Trophoblast cell (in vitro differentiated cells and primary cell): ENCODE measurements at regions not wholly inside any gene's neighbourhood (a gene's known extent, or its start where the extent isn't known, plus 50 kb on each side); places are given as distances from the start of the nearest gene placed in this dataset.

Experiments
- DNase-seq, 2 donors: peaks; one replicate each; pipeline ENCODE4 v3.0.0-alpha.2; 2016
- H2AFZ ChIP-seq: 2 replicates; pipeline ENCODE4 v1.6.1; 2013; ENCODE audit warnings: low read length, moderate library complexity, mild to moderate bottlenecking; ENCODE audit not compliant: insufficient read depth, poor library complexity
- H2AK5ac ChIP-seq: 2 replicates; pipeline ENCODE4 v1.6.1; 2013; ENCODE audit warnings: mild to moderate bottlenecking, low read length
- H2BK120ac ChIP-seq: 2 replicates; pipeline ENCODE4 v1.6.1; 2013; ENCODE audit warnings: low read length, mild to moderate bottlenecking, moderate library complexity; ENCODE audit not compliant: insufficient read depth, poor library complexity
- H2BK12ac ChIP-seq: 2 replicates; pipeline ENCODE4 v1.6.1; 2013; ENCODE audit warnings: mild to moderate bottlenecking, low read length, moderate library complexity
- H2BK5ac ChIP-seq: 2 replicates; pipeline ENCODE4 v1.6.1; 2013; ENCODE audit warnings: low read length, low read depth, moderate library complexity, mild to moderate bottlenecking; ENCODE audit not compliant: poor library complexity
- H3K14ac ChIP-seq: 2 replicates; pipeline ENCODE4 v1.6.1; 2013; ENCODE audit warnings: mild to moderate bottlenecking, low read length
- H3K18ac ChIP-seq: 2 replicates; pipeline ENCODE4 v1.6.1; 2013; ENCODE audit warnings: mild to moderate bottlenecking, low read length
- H3K23ac ChIP-seq: 2 replicates; pipeline ENCODE4 v1.6.1; 2013; ENCODE audit warnings: low read length
- H3K27ac ChIP-seq: 2 replicates; pipeline ENCODE4 v1.5.1; 2013; ENCODE audit warnings: low read depth, mild to moderate bottlenecking, inconsistent platforms, low read length, moderate library complexity
- H3K27me3 ChIP-seq: 2 replicates; pipeline ENCODE4 v1.6.1; 2013; ENCODE audit warnings: inconsistent platforms, mild to moderate bottlenecking, low read length, moderate library complexity; ENCODE audit not compliant: insufficient read depth
- H3K36me3 ChIP-seq, 2 experiments: 1 replicate in 1 of 2; 2 replicates in 1 of 2; pipeline ENCODE4 v1.6.1; 2013; ENCODE audit warnings: low read length in 2 of 2, mild to moderate bottlenecking in 2 of 2, moderate library complexity in 1 of 2; ENCODE audit not compliant: insufficient read depth in 2 of 2, control insufficient read depth in 1 of 2
- H3K4ac ChIP-seq: 2 replicates; pipeline ENCODE4 v1.6.1; 2013; ENCODE audit warnings: low read depth, mild to moderate bottlenecking, low read length, moderate library complexity
- H3K4me1 ChIP-seq, 2 experiments: 1 replicate in 1 of 2; 2 replicates in 1 of 2; pipeline ENCODE4 v1.6.1; 2013; ENCODE audit warnings: low read length in 2 of 2, mild to moderate bottlenecking in 2 of 2, moderate library complexity in 1 of 2; ENCODE audit not compliant: insufficient read depth in 2 of 2, control insufficient read depth in 1 of 2
- H3K4me2 ChIP-seq: 2 replicates; pipeline ENCODE4 v1.6.1; 2013; ENCODE audit warnings: inconsistent platforms, mild to moderate bottlenecking, low read length, moderate library complexity
- H3K4me3 ChIP-seq: 2 replicates; pipeline ENCODE4 v1.5.1; 2013; ENCODE audit warnings: mild to moderate bottlenecking, low read depth, low read length, inconsistent platforms
- H3K79me1 ChIP-seq: one replicate; pipeline ENCODE4 v1.6.1; 2013; ENCODE audit warnings: low read length
- H3K79me2 ChIP-seq: 2 replicates; pipeline ENCODE4 v1.6.1; 2013; ENCODE audit warnings: low read length, mild to moderate bottlenecking; ENCODE audit not compliant: control insufficient read depth, insufficient read depth, poor library complexity
- H3K9ac ChIP-seq: 2 replicates; pipeline ENCODE4 v1.6.1; 2013; ENCODE audit warnings: mild to moderate bottlenecking, low read length
- H3K9me3 ChIP-seq: 2 replicates; pipeline ENCODE4 v1.6.1; 2013; ENCODE audit warnings: low read depth, mild to moderate bottlenecking, control low read depth, inconsistent platforms, low read length; ENCODE audit not compliant: insufficient read depth
- H4K12ac ChIP-seq: 2 replicates; pipeline ENCODE4 v1.6.1; 2013; ENCODE audit warnings: low read depth, mild to moderate bottlenecking, low read length, moderate library complexity
- H4K8ac ChIP-seq: 2 replicates; pipeline ENCODE4 v1.6.1; 2013; ENCODE audit warnings: low read depth, mild to moderate bottlenecking, low read length, moderate library complexity
- H4K91ac ChIP-seq: one replicate; pipeline ENCODE4 v1.6.1; 2013; ENCODE audit warnings: low read depth, mild to moderate bottlenecking, low read length, moderate library complexity
- WGBS: extraction: QIAGEN DNeasy Blood & Tissue Kit; methylation state at CpG from one replicate; pipeline ENCODE4 v1.1.7; 2013; ENCODE audit warnings: missing lambda C conversion rate; ENCODE audit not compliant: insufficient read length, insufficient coverage; ENCODE audit errors: extremely low coverage; 5-methylcytosine and 5-hydroxymethylcytosine counted together

GRCh38 chr2:6577960-6578359 is 287.7 kb downstream of the CMPK2 start:
- Histone ChIP-seq H3K36me3 (no peaks in the 10 kb centered on the region), H3K4me3 (no peak overlapping the region), H3K27me3 (no peaks in the 10 kb centered on the region), H3K4me2 (no peak overlapping the region), H3K4ac (no peak overlapping the region), H3K4me1 (no peaks in the 10 kb centered on the region), H2BK5ac (no peak overlapping the region), H4K91ac (no peak overlapping the region), H2AK5ac (no peak overlapping the region), H3K9me3 (no peaks in the 10 kb centered on the region), H3K27ac (no peak overlapping the region), H3K14ac (no peak overlapping the region), H2BK120ac (no peak overlapping the region), H4K12ac (no peak overlapping the region), H3K79me2 (no peaks in the 10 kb centered on the region), H4K8ac (no peak overlapping the region), H3K23ac (no peak overlapping the region), H3K18ac (no peak overlapping the region), H2AFZ (no peak overlapping the region), H3K9ac (no peak overlapping the region), H2BK12ac (no peak overlapping the region), H3K79me1 (no peaks in the 10 kb centered on the region)
- no CpG with 5 or more reads among the region's 3 CpGs for WGBS
- DNase-seq: no peak

DNA sequence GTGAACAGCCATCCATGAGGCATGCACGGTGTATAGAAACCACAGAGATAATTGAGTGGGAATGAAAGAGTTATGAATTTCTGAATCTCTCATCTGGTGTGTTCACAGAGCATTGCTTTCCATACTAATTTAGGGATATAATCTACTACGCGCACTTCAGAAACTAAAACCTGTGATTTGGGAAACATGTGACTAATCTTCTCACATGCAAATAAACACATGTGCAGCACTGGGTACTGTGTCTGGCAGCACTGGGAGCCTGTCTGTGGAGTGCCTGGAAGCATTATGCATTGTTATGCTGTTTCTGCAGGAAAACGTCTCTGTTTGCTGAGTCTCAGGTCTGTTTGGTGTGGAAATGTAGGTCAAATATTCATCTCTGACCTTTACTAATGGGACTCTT is 287.3 kb downstream of the CMPK2 start:
- H3K79me1 ChIP-seq: no peaks in the 10 kb centered on the region
- H2AK5ac ChIP-seq: no peak overlapping the region
- no peaks in the 10 kb centered on the region for H3K4me1 ChIP-seq
- no peaks in the 10 kb centered on the region for H3K9me3 ChIP-seq
- no CpG with 5 or more reads among the region's 4 CpGs for WGBS
- no peak overlapping the region for H4K8ac ChIP-seq
- no peaks in the 10 kb centered on the region for H3K36me3 ChIP-seq
- H3K27ac ChIP-seq: no peak overlapping the region
- H3K27me3 ChIP-seq: no peaks in the 10 kb centered on the region
- H2BK12ac ChIP-seq: no peak overlapping the region
- no peak overlapping the region for H2BK5ac ChIP-seq
- H3K4me3 ChIP-seq: no peak overlapping the region
- no peak for DNase-seq
- H3K14ac ChIP-seq: no peak overlapping the region
- no peak overlapping the region for H4K12ac ChIP-seq
- no peak overlapping the region for H3K23ac ChIP-seq
- no peak overlapping the region for H3K4me2 ChIP-seq
- H3K4ac ChIP-seq: no peak overlapping the region
- H2AFZ ChIP-seq: no peak overlapping the region
- H3K9ac ChIP-seq: no peak overlapping the region
- H3K18ac ChIP-seq: no peak overlapping the region
- H2BK120ac ChIP-seq: no peak overlapping the region
- no peaks in the 10 kb centered on the region for H3K79me2 ChIP-seq
- H4K91ac ChIP-seq: no peak overlapping the region

DNA sequence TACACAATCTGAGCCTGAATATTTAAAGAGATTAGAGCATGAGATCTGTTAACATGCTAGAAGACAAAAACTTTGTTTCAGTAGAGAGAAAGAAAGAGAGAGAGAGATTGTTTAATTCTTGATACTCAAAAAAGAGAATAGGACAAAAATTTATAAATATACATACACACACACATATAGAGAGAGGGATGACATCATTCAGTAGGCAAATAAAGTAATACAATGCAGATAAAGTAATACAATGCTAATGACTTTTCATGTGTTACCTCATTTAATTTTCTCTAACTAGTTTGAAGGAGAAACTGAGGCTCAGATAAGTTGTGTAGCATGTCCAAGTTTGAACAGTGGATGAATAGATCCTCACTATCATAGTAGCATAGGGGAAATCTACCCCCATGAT is 286.4 kb downstream of the CMPK2 start:
- no peak overlapping the region for H2BK12ac ChIP-seq
- H2BK5ac ChIP-seq: no peak overlapping the region

GRCh38 chr2:6580982-6581381 is 284.7 kb downstream of the CMPK2 start:
- no peak overlapping the region for H3K4me2 ChIP-seq
- WGBS: no CpG with 5 or more reads among the region's 4 CpGs
- H3K79me1 ChIP-seq: no peaks in the 10 kb centered on the region
- H2AK5ac ChIP-seq: no peak overlapping the region
- H2BK120ac ChIP-seq: no peak overlapping the region
- H3K9ac ChIP-seq: no peak overlapping the region
- H2BK5ac ChIP-seq: no peak overlapping the region
- no peak overlapping the region for H3K4me3 ChIP-seq
- no peak overlapping the region for H3K23ac ChIP-seq
- H3K36me3 ChIP-seq: no peaks in the 10 kb centered on the region
- no peak overlapping the region for H4K91ac ChIP-seq
- no peak overlapping the region for H3K14ac ChIP-seq
- no peak overlapping the region for H4K8ac ChIP-seq
- H3K79me2 ChIP-seq: no peaks in the 10 kb centered on the region
- no peaks in the 10 kb centered on the region for H3K27me3 ChIP-seq
- H3K9me3 ChIP-seq: no peaks in the 10 kb centered on the region
- no peak overlapping the region for H4K12ac ChIP-seq
- DNase-seq: no peak
- no peak overlapping the region for H2BK12ac ChIP-seq
- H3K18ac ChIP-seq: no peak overlapping the region
- H3K4ac ChIP-seq: no peak overlapping the region
- H3K27ac ChIP-seq: no peak overlapping the region
- no peak overlapping the region for H2AFZ ChIP-seq
- no peaks in the 10 kb centered on the region for H3K4me1 ChIP-seq

More for the DNA sequence above, 286.4 kb downstream of the CMPK2 start:
- H3K4me2 ChIP-seq: no peak overlapping the region
- no peak overlapping the region for H3K23ac ChIP-seq
- H3K79me2 ChIP-seq: no peaks in the 10 kb centered on the region
- no peak overlapping the region for H3K18ac ChIP-seq
- no peak overlapping the region for H3K9ac ChIP-seq
- no peaks in the 10 kb centered on the region for H3K27me3 ChIP-seq
- no peak overlapping the region for H3K27ac ChIP-seq
- no peak for DNase-seq
- no peak overlapping the region for H4K91ac ChIP-seq
- no peak overlapping the region for H2BK120ac ChIP-seq
- H4K12ac ChIP-seq: no peak overlapping the region
- H3K4me3 ChIP-seq: no peak overlapping the region
- H3K4me1 ChIP-seq: no peaks in the 10 kb centered on the region
- no peak overlapping the region for H2AFZ ChIP-seq
- H3K9me3 ChIP-seq: no peaks in the 10 kb centered on the region
- no peaks in the 10 kb centered on the region for H3K79me1 ChIP-seq
- H3K14ac ChIP-seq: no peak overlapping the region
- no peak overlapping the region for H3K4ac ChIP-seq
- H3K36me3 ChIP-seq: no peaks in the 10 kb centered on the region
- no peak overlapping the region for H4K8ac ChIP-seq
- no peak overlapping the region for H2AK5ac ChIP-seq
